Endothelial cell of umbilical vein (primary cell): ENCODE measurements at regions not wholly inside any gene's neighbourhood (a gene's known extent, or its start where the extent isn't known, plus 50 kb on each side); places are given as distances from the start of the nearest gene placed in this dataset.

Experiments
- BruUV-seq: library from RNA; stranded (reverse); fragments of 400-500 nt; replicated peaks from 2 replicates; lab custom pipeline; 2021; lab: Mats Ljungman, UMichigan
- CTCF ChIA-PET: fragments of 300-600, 350-600 bp; sonication (Branson Sonifier 250); formaldehyde crosslinking; loops from one replicate; lab custom pipeline; 2021; ENCODE audit warnings: antibody characterized with exemption, inconsistent platforms; lab: Charles Lee
- POLR2A ChIA-PET: fragments of 300-600, 350-600 bp; sonication (Branson Sonifier 250); formaldehyde crosslinking; loops from one replicate; lab custom pipeline; 2021; ENCODE audit warnings: antibody characterized with exemption, inconsistent platforms; lab: Charles Lee
- DNase-seq: peaks from one replicate; pipeline ENCODE4 v3.0.0-alpha.2; 2011; ENCODE audit warnings: low read depth, low spot score
- FAIRE-seq: peaks from 2 replicates; lab custom pipeline; 2011; peaks lifted over from hg19 to GRCh38; lab: Jason Lieb, UNC
- H2AFZ ChIP-seq: 2 replicates; pipeline ENCODE4 v1.6.0; 2012; ENCODE audit warnings: low read depth, low read length, control low read depth, inconsistent platforms
- H3K27ac ChIP-seq: 2 replicates; pipeline ENCODE4 v1.5.1; 2011; ENCODE audit warnings: low read depth, mild to moderate bottlenecking, control low read depth, low read length, moderate library complexity; ENCODE audit not compliant: insufficient read depth
- H3K27me3 ChIP-seq, 2 experiments: 2 replicates each; pipeline versions ENCODE4 v1.6.0 to v1.6.1; 2011; ENCODE audit warnings: low read length in 2 of 2, mixed read lengths in 1 of 2; ENCODE audit not compliant: control insufficient read depth in 2 of 2, insufficient read depth in 2 of 2
- H3K36me3 ChIP-seq, 2 experiments: 2 replicates in 1 of 2; 3 replicates in 1 of 2; pipeline ENCODE4 v1.5.1; 2011; ENCODE audit warnings: low read length in 2 of 2, mild to moderate bottlenecking in 1 of 2, moderate library complexity in 1 of 2; ENCODE audit not compliant: control insufficient read depth in 2 of 2, insufficient read depth in 2 of 2; ENCODE audit errors: extremely low read depth in 1 of 2
- H3K4me1 ChIP-seq: 3 replicates; pipeline ENCODE4 v1.5.1; 2011; ENCODE audit warnings: mild to moderate bottlenecking, low read length; ENCODE audit not compliant: control insufficient read depth, insufficient read depth; ENCODE audit errors: extremely low read depth
- H3K4me2 ChIP-seq: 2 replicates; pipeline ENCODE4 v1.6.1; 2011; ENCODE audit warnings: low read length, control low read depth, mixed read lengths; ENCODE audit not compliant: insufficient read depth
- H3K4me3 ChIP-seq, 3 experiments: fragments of 200-600 bp in 1 of 3; sonication (generic), shearing (Covaris generic) in 1 of 3; replicated peaks in 1 of 3; 2 replicates each; pipeline ENCODE4 v1.5.1; 2011 to 2016; ENCODE audit warnings: control low read depth in 3 of 3, low read length in 3 of 3, mild to moderate bottlenecking in 2 of 3, inconsistent platforms in 1 of 3, low read depth in 1 of 3, moderate library complexity in 1 of 3; ENCODE audit not compliant: insufficient read depth in 1 of 3
- H3K79me2 ChIP-seq: 2 replicates; pipeline ENCODE4 v1.6.0; 2012; ENCODE audit warnings: low read length, inconsistent platforms; ENCODE audit not compliant: control insufficient read depth, insufficient read depth
- H3K9ac ChIP-seq: replicated peaks from 2 replicates; pipeline ENCODE3; 2011; ENCODE audit warnings: low read length, control low read depth; ENCODE audit not compliant: insufficient read depth; ENCODE audit errors: extremely low read depth
- H3K9me1 ChIP-seq: replicated peaks from 3 replicates; pipeline ENCODE4 v1.6.0; 2011; ENCODE audit warnings: mild to moderate bottlenecking, low read length; ENCODE audit not compliant: control insufficient read depth, insufficient read depth; ENCODE audit errors: extremely low read depth
- H3K9me3 ChIP-seq: replicated peaks from 2 replicates; pipeline ENCODE4 v1.5.1; 2012; ENCODE audit warnings: low read length, inconsistent platforms; ENCODE audit not compliant: control insufficient read depth, insufficient read depth
- H4K20me1 ChIP-seq: replicated peaks from 2 replicates; pipeline ENCODE3; 2011; ENCODE audit warnings: mild to moderate bottlenecking, low read length; ENCODE audit not compliant: control insufficient read depth, insufficient read depth; ENCODE audit errors: extremely low read depth
- EZH2 ChIP-seq: IDR thresholded peaks from 2 replicates; pipeline ENCODE4 v1.6.1; 2012; ENCODE audit warnings: borderline replicate concordance, low read depth, mild to moderate bottlenecking, moderate library complexity, low read length, inconsistent platforms; ENCODE audit not compliant: severe bottlenecking
- FOS ChIP-seq: IDR thresholded peaks from 2 replicates; pipeline ENCODE4 v1.6.1; 2011; ENCODE audit warnings: mild to moderate bottlenecking, low read length, moderate library complexity, borderline replicate concordance; ENCODE audit not compliant: insufficient read depth
- GATA2 ChIP-seq: IDR thresholded peaks from 2 replicates; pipeline ENCODE4 v1.7.0; 2011; ENCODE audit warnings: low read depth, mild to moderate bottlenecking, moderate library complexity, mixed read lengths, low read length; ENCODE audit not compliant: insufficient read length, insufficient read depth
- JUN ChIP-seq: IDR thresholded peaks from 2 replicates; pipeline ENCODE4 v1.6.1; 2011; ENCODE audit warnings: borderline replicate concordance, low read depth; ENCODE audit not compliant: insufficient read length, insufficient read depth
- MYC ChIP-seq: IDR thresholded peaks from one replicate; pipeline ENCODE4 v1.6.1; 2011; ENCODE audit warnings: mild to moderate bottlenecking, low read depth, low read length
- POLR2A ChIP-seq: IDR thresholded peaks from 2 replicates; pipeline ENCODE4 v1.6.1; 2012; ENCODE audit warnings: low read depth, mild to moderate bottlenecking, control low read depth, low read length
- POLR2AphosphoS5 ChIP-seq: IDR thresholded peaks from 2 replicates; pipeline ENCODE4 v1.6.1; 2012; ENCODE audit warnings: low read depth, mild to moderate bottlenecking, control low read depth, low read length, moderate library complexity; ENCODE audit not compliant: insufficient read depth
- dilution Hi-C: fragments of 300-500 bp; cut with MboI; formaldehyde crosslinking; loops from one replicate; pipeline ENCODE4 v1.15.0; 2019; ENCODE audit warnings: low sequenced_read_pairs; ENCODE audit not compliant: extremely low pct_ligation_motif_present
- intact Hi-C: fragments of 100-400 bp; cut with micrococcal nuclease; formaldehyde crosslinking; loops from one replicate; pipeline ENCODE4 v1.10.0; 2022
- TF ChIP-seq, protein P1 (sequence below), 2 donors: IDR thresholded peaks; 1 replicate in 1 of 2; 2 replicates in 1 of 2; pipeline ENCODE4 v1.5.1; 2011; ENCODE audit warnings: low read length in 2 of 2, mild to moderate bottlenecking in 2 of 2, moderate library complexity in 2 of 2, control low read depth in 1 of 2, inconsistent platforms in 1 of 2, low read depth in 1 of 2; ENCODE audit not compliant: insufficient read depth in 1 of 2; ENCODE audit errors: extremely low read depth in 1 of 2
- TF ChIP-seq, protein P2 (sequence below): IDR thresholded peaks from 2 replicates; pipeline ENCODE4 v1.6.1; 2011; ENCODE audit not compliant: insufficient read depth, insufficient read length

DNA sequence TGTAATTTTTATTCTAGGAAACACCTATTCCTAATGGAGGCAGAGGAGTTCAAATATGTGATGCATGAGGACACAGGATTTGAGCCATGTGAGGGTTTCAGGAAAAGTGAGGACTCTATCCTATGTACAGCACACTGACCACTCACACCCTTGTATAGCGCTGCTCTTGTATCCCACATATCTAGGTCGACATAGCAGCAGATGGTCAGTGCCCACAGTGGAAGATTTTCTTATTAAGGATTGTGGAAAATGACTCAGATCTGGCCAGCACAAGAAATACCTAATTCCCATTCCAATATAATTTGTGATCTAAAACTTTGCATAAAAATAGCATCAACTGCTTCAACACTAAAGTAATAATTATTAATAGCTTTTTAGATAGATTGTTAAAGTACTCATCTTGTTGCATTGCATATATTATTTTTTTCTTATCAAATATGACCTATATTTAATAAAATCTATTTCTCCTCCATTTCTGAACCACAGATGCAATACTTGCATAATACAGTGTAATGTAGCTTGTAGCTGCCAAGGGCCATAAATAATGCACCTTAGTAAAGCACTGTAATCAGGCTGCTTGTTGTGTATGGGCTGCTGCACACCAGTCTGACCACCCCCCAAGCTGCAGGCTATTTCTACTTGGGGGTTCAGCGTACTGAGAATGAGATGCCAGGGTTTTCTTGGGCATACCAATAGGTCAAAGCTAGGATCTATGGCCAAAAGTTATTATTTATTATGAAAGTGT, 442.2 kb upstream of the CWC22 start:
- Histone ChIP-seq H3K9ac (no peak overlapping the region), H2AFZ (no peak overlapping the region), H3K4me3 (no peak overlapping the region), H3K9me3 (no peaks in the 10 kb centered on the region), H3K27me3 (no peaks in the 10 kb centered on the region), H3K4me1 (no peaks in the 10 kb centered on the region), H3K9me1 (no peaks in the 10 kb centered on the region), H3K79me2 (no peaks in the 10 kb centered on the region), H3K4me2 (no peak overlapping the region), H3K36me3 (no peaks in the 10 kb centered on the region), H3K27ac (no peak overlapping the region), H4K20me1 (no peaks in the 10 kb centered on the region)
- POLR2A ChIA-PET, result no interaction called here
- TF ChIP-seq JUN, result no peak
- TF ChIP-seq MYC, result no peak
- TF ChIP-seq POLR2AphosphoS5, result no peak
- no peak for TF ChIP-seq GATA2
- TF ChIP-seq POLR2A, result no peak
- TF ChIP-seq, protein P1, sequence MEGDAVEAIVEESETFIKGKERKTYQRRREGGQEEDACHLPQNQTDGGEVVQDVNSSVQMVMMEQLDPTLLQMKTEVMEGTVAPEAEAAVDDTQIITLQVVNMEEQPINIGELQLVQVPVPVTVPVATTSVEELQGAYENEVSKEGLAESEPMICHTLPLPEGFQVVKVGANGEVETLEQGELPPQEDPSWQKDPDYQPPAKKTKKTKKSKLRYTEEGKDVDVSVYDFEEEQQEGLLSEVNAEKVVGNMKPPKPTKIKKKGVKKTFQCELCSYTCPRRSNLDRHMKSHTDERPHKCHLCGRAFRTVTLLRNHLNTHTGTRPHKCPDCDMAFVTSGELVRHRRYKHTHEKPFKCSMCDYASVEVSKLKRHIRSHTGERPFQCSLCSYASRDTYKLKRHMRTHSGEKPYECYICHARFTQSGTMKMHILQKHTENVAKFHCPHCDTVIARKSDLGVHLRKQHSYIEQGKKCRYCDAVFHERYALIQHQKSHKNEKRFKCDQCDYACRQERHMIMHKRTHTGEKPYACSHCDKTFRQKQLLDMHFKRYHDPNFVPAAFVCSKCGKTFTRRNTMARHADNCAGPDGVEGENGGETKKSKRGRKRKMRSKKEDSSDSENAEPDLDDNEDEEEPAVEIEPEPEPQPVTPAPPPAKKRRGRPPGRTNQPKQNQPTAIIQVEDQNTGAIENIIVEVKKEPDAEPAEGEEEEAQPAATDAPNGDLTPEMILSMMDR (IDR thresholded peaks at IDR 0.05; ENCODE audit: extremely low read depth in 1 of 2, insufficient read depth in 1 of 2, low read depth in 1 of 2, low read length in 2 of 2), result no peak
- no peak for TF ChIP-seq EZH2
- no peak for TF ChIP-seq FOS
- TF ChIP-seq, protein P2, sequence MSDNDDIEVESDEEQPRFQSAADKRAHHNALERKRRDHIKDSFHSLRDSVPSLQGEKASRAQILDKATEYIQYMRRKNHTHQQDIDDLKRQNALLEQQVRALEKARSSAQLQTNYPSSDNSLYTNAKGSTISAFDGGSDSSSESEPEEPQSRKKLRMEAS, result no peak
- no TSS peak for BruUV-seq
- FAIRE-seq, result no peak
- intact Hi-C loops (no loop called here), dilution Hi-C loops (no loop called here)
- DNase-seq, result no peak
- CTCF ChIA-PET, result interaction anchor here (1.0 kb wide), 1 partner anchor 11 kb away, joined by 3 read pairs; no protein-coding TSS in a partner anchor
